Astrocyte (in vitro differentiated cells and primary cell): ENCODE measurements at regions not wholly inside any gene's neighbourhood (a gene's known extent, or its start where the extent isn't known, plus 50 kb on each side); places are given as distances from the start of the nearest gene placed in this dataset.

Experiments used
- DNase-seq: peaks from one replicate; pipeline ENCODE4 v3.0.0-alpha.2; 2010; ENCODE audit warnings: low read depth
- FAIRE-seq: peaks from 2 replicates; lab custom pipeline; 2011; peaks lifted over from hg19 to GRCh38; lab: Jason Lieb, UNC
- H2AFZ ChIP-seq: 2 replicates; pipeline ENCODE4 v1.6.0; 2012; ENCODE audit warnings: low read depth, low read length, inconsistent platforms
- H3K27ac ChIP-seq: 2 replicates; pipeline ENCODE4 v1.5.1; 2011; ENCODE audit warnings: low read depth, low read length, inconsistent platforms
- H3K27me3 ChIP-seq: 2 replicates; pipeline ENCODE4 v1.6.0; 2011; ENCODE audit warnings: low read length, inconsistent platforms; ENCODE audit not compliant: insufficient read depth
- H3K36me3 ChIP-seq: 2 replicates; pipeline ENCODE4 v1.5.1; 2011; ENCODE audit warnings: low read length, inconsistent platforms; ENCODE audit not compliant: insufficient read depth
- H3K4me1 ChIP-seq: 2 replicates; pipeline ENCODE4 v1.5.1; 2011; ENCODE audit warnings: low read length, inconsistent platforms; ENCODE audit not compliant: insufficient read depth
- H3K4me2 ChIP-seq: 2 replicates; pipeline ENCODE4 v1.6.0; 2012; ENCODE audit warnings: low read length, inconsistent platforms
- H3K4me3 ChIP-seq: 2 replicates; pipeline ENCODE4 v1.5.1; 2011; ENCODE audit warnings: low read depth, mild to moderate bottlenecking, low read length, inconsistent platforms; ENCODE audit not compliant: insufficient read depth
- H3K79me2 ChIP-seq: 2 replicates; pipeline ENCODE4 v1.6.0; 2012; ENCODE audit warnings: mild to moderate bottlenecking, low read length, inconsistent platforms; ENCODE audit not compliant: insufficient read depth
- H3K9ac ChIP-seq: 2 replicates; pipeline ENCODE4 v1.6.0; 2012; ENCODE audit warnings: mild to moderate bottlenecking, low read length, inconsistent platforms
- H3K9me3 ChIP-seq: 2 replicates; pipeline ENCODE4 v1.5.1; 2012; ENCODE audit warnings: low read depth, mild to moderate bottlenecking, low read length, inconsistent platforms; ENCODE audit not compliant: insufficient read depth
- H4K20me1 ChIP-seq: 2 replicates; pipeline ENCODE4 v1.6.0; 2012; ENCODE audit warnings: low read length, inconsistent platforms; ENCODE audit not compliant: insufficient read depth
- H3K27ac Mint-ChIP-seq: one replicate; pipeline ENCODE4 v1.8.0; 2021; ENCODE audit warnings: mild to moderate bottlenecking, mixed read lengths; ENCODE audit not compliant: unreplicated experiment
- H3K27me3 Mint-ChIP-seq: one replicate; pipeline ENCODE4 v1.8.0; 2021; ENCODE audit warnings: low read depth, mixed read lengths; ENCODE audit not compliant: unreplicated experiment
- H3K36me3 Mint-ChIP-seq: one replicate; pipeline ENCODE4 v1.8.0; 2021; ENCODE audit warnings: low read depth, mixed read lengths; ENCODE audit not compliant: unreplicated experiment
- H3K4me1 Mint-ChIP-seq: one replicate; pipeline ENCODE4 v1.8.0; 2021; ENCODE audit warnings: low read depth, mixed read lengths; ENCODE audit not compliant: unreplicated experiment
- H3K4me3 Mint-ChIP-seq: one replicate; pipeline ENCODE4 v1.8.0; 2021; ENCODE audit warnings: mild to moderate bottlenecking, moderate library complexity, mixed read lengths; ENCODE audit not compliant: unreplicated experiment
- H3K9me3 Mint-ChIP-seq: one replicate; pipeline ENCODE4 v1.8.0; 2021; ENCODE audit warnings: mild to moderate bottlenecking, mixed read lengths; ENCODE audit not compliant: unreplicated experiment
- EZH2 ChIP-seq: IDR thresholded peaks from 2 replicates; pipeline ENCODE4 v1.6.1; 2012; ENCODE audit warnings: mild to moderate bottlenecking, low read length, inconsistent platforms; ENCODE audit not compliant: insufficient read depth
- TF ChIP-seq, protein P1 (sequence below): IDR thresholded peaks from 2 replicates; pipeline ENCODE4 v1.5.1; 2011; ENCODE audit warnings: low read depth, mild to moderate bottlenecking, inconsistent platforms, low read length, moderate library complexity; ENCODE audit not compliant: insufficient read depth

DNA sequence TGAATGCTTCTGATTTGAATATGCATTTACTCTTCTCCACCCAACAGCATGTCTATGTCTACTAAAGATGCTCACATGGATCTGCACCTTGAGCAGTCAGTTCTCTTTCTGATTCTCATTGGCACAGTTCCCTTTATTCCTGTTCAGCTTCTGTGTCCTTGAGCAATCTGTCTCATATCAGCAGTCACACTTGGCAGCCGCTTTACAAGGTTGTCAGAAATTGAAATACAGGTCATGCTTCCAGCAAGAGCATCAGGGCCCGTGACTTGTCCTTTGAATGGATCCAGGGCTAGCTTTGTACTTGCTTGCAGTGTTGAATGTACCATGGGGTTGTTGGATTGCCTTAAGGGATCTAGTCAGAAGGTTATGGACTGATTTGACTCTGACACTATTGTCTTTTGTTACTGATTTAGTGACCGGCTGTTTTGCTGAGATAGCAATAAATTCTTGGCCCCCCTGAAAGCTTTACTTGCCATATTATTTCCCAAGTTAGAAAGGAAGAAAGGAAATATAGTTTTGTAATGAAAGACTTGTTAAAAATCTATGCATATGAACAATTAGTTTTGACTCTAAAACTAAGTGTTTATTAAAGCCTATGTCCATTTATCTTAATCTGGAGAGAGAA is 273.4 kb upstream of the ISL1 start:
- no peak overlapping the region for H3K4me3 ChIP-seq
- no peaks in the 10 kb centered on the region for H3K36me3 ChIP-seq
- FAIRE-seq (no peak), DNase-seq (no peak)
- Mint-ChIP-seq H3K4me1 (no peaks in the 10 kb centered on the region), H3K27ac (no peak overlapping the region), H3K27me3 (no peaks in the 10 kb centered on the region), H3K36me3 (no peaks in the 10 kb centered on the region), H3K4me3 (no peak overlapping the region), H3K9me3 (no peaks in the 10 kb centered on the region)
- H3K4me1 ChIP-seq, result no peaks in the 10 kb centered on the region
- no peak overlapping the region for H2AFZ ChIP-seq
- no peaks in the 10 kb centered on the region for H4K20me1 ChIP-seq
- H3K27me3 ChIP-seq, result no peaks in the 10 kb centered on the region
- H3K27ac ChIP-seq, result no peak overlapping the region
- no peaks in the 10 kb centered on the region for H3K79me2 ChIP-seq
- no peak overlapping the region for H3K4me2 ChIP-seq
- no peak overlapping the region for H3K9ac ChIP-seq
- TF ChIP-seq, protein P1, sequence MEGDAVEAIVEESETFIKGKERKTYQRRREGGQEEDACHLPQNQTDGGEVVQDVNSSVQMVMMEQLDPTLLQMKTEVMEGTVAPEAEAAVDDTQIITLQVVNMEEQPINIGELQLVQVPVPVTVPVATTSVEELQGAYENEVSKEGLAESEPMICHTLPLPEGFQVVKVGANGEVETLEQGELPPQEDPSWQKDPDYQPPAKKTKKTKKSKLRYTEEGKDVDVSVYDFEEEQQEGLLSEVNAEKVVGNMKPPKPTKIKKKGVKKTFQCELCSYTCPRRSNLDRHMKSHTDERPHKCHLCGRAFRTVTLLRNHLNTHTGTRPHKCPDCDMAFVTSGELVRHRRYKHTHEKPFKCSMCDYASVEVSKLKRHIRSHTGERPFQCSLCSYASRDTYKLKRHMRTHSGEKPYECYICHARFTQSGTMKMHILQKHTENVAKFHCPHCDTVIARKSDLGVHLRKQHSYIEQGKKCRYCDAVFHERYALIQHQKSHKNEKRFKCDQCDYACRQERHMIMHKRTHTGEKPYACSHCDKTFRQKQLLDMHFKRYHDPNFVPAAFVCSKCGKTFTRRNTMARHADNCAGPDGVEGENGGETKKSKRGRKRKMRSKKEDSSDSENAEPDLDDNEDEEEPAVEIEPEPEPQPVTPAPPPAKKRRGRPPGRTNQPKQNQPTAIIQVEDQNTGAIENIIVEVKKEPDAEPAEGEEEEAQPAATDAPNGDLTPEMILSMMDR, result no peak
- TF ChIP-seq EZH2, result no peak
- no peaks in the 10 kb centered on the region for H3K9me3 ChIP-seq

DNA sequence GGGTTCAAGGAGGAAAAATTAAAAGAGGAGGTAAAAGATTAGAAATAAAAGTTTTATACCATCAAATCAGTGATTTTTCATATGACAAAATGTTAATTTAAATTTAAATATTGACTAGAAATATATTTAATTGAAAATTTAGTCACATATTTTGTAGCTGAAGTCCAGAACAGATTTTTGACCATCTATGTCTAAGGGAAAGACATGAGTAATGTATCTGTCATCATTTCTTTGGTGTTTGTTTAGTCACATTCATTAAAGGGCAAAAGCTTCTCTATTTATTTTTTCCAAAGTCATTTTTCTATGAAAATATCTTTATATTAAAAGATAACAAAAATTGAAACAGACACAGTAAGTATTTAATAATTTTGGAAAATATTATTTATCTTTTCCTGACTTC is 252.0 kb upstream of the ISL1 start:
- H3K4me1 ChIP-seq, result no peaks in the 10 kb centered on the region
- H3K27ac Mint-ChIP-seq, result no peak overlapping the region

DNA sequence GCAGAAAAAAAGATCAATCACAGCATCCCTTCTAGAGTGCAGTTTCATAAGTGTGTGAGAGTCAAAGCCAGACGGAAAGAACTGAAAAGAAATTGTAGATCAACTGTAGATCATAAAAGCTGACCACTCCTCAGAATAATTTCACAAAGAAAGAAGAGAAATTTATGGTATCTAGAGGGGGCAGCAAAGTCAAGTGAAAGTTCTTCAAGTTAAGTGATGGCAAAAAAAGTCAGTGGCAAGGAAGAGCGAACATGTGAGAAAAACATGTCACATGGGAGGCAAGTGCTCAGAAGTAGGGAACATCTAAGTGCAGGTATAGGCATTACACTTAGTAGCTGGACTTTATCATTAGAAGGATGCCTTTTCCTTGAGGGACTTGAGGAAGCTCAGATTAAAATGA is 245.1 kb upstream of the ISL1 start:
- Histone ChIP-seq H3K79me2 (no peaks in the 10 kb centered on the region), H3K27me3 (no peaks in the 10 kb centered on the region), H3K9ac (no peak overlapping the region), H3K4me2 (no peak overlapping the region), H3K4me1 (no peaks in the 10 kb centered on the region), H3K9me3 (no peaks in the 10 kb centered on the region), H2AFZ (no peak overlapping the region), H3K36me3 (no peaks in the 10 kb centered on the region), H3K4me3 (no peak overlapping the region), H4K20me1 (no peaks in the 10 kb centered on the region), H3K27ac (no peak overlapping the region)
- Mint-ChIP-seq H3K4me3 (no peak overlapping the region), H3K27me3 (peaks cover 5% of the 10 kb centered on the region), H3K9me3 (peaks cover 4% of the 10 kb centered on the region), H3K36me3 (no peaks in the 10 kb centered on the region), H3K4me1 (no peaks in the 10 kb centered on the region), H3K27ac (no peak overlapping the region)
- DNase-seq, result no peak
- no peak for FAIRE-seq
- TF ChIP-seq, protein P1, result no peak

More for the DNA sequence above, 252.0 kb upstream of the ISL1 start:
- FAIRE-seq (no peak), DNase-seq (no peak)
- H3K4me3 ChIP-seq, result no peak overlapping the region
- no peak overlapping the region for H3K27ac ChIP-seq
- no peaks in the 10 kb centered on the region for H3K27me3 Mint-ChIP-seq
- H3K36me3 Mint-ChIP-seq, result no peaks in the 10 kb centered on the region
- no peak overlapping the region for H2AFZ ChIP-seq
- no peaks in the 10 kb centered on the region for H3K4me1 Mint-ChIP-seq
- no peaks in the 10 kb centered on the region for H4K20me1 ChIP-seq
- no peak for TF ChIP-seq EZH2
- TF ChIP-seq, protein P1, result no peak
- no peak overlapping the region for H3K4me3 Mint-ChIP-seq
- H3K36me3 ChIP-seq, result no peaks in the 10 kb centered on the region
- H3K4me2 ChIP-seq, result no peak overlapping the region
- H3K79me2 ChIP-seq, result no peaks in the 10 kb centered on the region
- H3K27me3 ChIP-seq, result no peaks in the 10 kb centered on the region
- H3K9ac ChIP-seq, result no peak overlapping the region
- H3K9me3 ChIP-seq, result no peaks in the 10 kb centered on the region
- peaks cover 5% of the 10 kb centered on the region for H3K9me3 Mint-ChIP-seq
